GM18861 (cell line): ENCODE measurements at regions not wholly inside any gene's neighbourhood (a gene's known extent, or its start where the extent isn't known, plus 50 kb on each side); places are given as distances from the start of the nearest gene placed in this dataset.
"Not testable (repeated sequence)": the region's sequence is repeated elsewhere in the genome, so short reads cannot be mapped to it uniquely, and the experiment has no call there.

Source experiments
- ATAC-seq: cut with Tn5 transposase; IDR thresholded peaks from one replicate; pipeline ENCODE4 v1.9.1; 2021; ENCODE audit not compliant: unreplicated experiment

DNA sequence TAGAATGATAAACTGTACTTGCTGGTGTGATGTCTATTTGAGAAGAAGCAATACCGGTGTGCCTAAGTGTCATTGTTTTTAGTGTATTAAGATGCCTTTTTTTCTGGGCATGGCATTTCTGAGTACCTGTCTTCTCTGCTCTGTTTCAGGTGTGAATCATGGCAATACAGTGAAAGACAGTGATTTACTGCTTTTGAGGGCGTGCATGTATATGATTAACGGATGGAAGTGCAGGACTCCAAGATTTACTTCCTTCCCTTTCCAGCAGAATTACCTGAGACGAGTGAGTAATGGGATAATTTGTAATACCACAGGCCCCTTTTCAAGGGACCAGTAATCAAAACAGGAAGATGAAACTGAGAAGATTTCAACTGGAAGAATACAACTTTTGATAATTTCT, 315.8 kb downstream of the SOX4 start:
- no peak for ATAC-seq

DNA sequence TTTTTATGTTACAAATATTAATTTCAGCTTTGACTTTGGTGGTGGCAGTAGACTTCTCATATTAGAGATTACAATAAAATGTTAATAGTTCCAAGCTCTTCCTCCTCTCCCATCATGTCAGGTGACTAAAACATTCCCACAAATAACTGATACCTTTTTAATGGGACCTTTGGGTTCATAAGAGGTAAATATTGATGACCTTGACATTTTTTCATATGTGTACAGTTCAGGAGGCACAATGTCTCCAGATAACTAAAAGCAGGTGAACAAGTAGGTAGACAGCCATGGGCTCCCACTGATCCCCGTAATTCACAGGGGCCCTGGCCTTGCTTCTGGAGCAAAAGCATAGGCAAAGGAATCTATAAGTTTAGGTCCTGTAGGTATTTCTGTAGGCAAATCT, 317.7 kb downstream of the SOX4 start:
- no peak for ATAC-seq

- ATAC-seq = no peak
These were observed 318.7 kb downstream of the SOX4 start for GRCh38 chr6:21912151-21912832.

- ATAC-seq = no peak
These were observed 320.8 kb downstream of the SOX4 start for GRCh38 chr6:21914121-21914973.

GRCh38 chr6:21915707-21916260, 322.2 kb downstream of the SOX4 start:
- no peak for ATAC-seq

GRCh38 chr6:21918041-21918440, 324.5 kb downstream of the SOX4 start:
- no peak for ATAC-seq

DNA sequence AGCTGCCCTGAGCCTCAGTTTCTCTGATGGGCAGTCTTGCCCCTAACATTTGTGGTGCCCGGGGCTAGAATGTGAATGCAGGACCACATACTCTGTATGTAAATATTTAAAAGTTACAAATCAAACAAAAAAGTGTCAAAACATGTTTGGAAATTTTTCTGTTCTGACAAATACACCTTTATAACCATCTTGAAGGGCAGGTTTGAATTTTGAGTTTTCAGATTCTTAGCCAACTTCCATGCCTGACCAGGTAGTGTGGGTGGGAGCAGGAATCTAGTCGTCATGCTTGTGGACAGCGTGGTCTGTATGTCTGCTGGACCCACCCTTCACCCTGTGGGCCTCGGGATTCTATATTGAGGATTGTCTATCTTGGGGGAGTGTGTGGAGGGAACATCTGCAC, 325.1 kb downstream of the SOX4 start:
- ATAC-seq = no peak

GRCh38 chr6:21922086-21922485, 328.5 kb downstream of the SOX4 start:
- no peak for ATAC-seq

- no peak for ATAC-seq
These were observed 330.5 kb downstream of the SOX4 start for GRCh38 chr6:21924002-21924401.

GRCh38 chr6:21928827-21929226, 335.3 kb downstream of the SOX4 start:
- ATAC-seq = no peak

DNA sequence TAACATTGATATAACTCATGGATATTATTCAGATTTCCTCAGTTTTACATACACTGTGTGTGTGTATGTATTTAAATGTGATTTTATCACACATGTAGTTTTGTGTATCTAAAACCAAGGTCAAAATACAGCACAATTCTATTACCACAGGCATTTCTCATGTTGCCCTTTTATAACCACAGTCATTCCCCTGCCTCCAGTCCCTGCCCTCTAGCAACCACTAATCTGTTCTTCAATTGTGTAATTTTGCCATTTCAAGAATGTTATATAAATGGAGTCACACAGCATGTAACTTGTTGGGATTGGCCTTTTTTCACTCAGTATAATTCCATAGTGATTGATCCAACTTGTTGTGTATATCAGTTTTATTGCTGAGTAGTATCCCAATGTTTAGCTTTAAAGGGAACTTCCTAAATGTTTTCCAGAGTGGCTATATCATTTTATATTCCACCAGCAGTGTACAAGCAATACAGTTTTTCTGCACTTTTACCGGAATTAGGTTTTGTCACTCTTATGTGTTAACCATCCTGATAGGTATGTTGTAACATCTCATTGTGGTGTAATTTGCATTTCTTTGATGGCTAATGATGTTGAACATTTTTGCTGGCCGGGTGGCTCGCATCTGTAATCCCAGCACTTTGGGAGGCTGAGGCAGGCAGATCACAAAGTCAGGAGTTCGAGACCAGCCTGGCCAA, 338.2 kb downstream of the SOX4 start:
- ATAC-seq = no peak

DNA sequence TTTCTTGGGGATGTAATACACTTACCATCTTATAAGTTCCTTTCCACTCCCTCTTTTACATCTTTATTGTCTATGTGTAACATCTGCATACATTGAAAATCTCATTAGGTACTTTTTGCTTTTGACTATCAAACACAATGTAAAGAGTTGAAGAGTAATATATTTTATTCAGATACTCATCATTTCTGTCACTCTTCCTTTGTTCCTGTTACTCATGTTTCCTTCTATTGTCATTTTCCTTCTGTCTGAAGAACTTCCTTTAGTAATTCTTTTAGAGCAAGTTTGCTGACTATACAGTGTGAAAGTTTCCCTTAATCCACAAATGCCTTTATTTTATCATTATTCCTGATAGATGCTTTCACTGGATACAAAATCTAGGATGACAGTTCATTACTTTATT, 339.8 kb downstream of the SOX4 start:
- no peak for ATAC-seq

DNA sequence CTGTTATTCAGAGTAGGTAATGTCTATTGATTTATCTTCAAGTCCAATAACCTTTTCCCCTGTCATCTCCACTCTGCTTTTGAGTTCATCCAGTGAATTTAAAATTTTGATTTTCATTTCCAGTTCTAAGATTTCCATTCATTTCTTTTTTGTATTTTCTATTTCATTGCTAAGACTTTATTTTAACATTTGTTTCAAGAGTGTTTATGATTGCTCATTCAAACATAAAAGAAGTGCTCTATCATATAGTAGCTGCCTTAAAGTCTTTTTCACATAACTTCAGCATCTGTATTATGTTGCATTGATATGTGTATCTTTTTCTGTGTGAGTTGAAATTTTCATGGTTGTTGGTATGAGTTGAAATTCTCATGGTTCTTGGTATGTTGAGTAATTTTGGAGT, 341.6 kb downstream of the SOX4 start:
- no peak for ATAC-seq

DNA sequence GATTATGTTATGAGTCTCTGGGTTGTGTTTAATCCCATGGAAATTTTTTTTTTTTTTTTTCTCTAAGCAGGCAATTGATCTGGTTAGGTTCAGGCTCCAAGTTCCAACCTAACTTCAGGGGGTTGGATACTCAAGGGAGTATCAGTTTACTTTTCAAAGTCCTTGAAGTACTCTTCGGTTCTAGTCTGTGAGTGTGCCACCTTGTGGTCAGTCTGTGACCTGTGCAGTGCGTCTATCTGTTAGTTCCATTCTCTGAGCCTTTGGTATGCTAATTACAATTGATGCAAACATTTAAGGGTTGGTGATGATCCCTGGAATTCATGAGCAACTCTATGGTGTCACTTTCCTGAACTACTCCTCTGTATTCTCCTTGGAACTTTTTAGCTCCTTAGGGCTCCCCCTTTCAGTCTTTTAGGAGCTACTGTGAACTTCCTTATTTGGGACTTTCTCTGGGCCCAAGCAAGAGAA, 342.0 kb downstream of the SOX4 start:
- peak; percentile 81 for ATAC-seq

- no peak for ATAC-seq
These were observed 343.9 kb downstream of the SOX4 start for GRCh38 chr6:21937466-21937865.

- not testable (repeated sequence) for ATAC-seq
These were observed 345.5 kb downstream of the SOX4 start for GRCh38 chr6:21939066-21939465.

DNA sequence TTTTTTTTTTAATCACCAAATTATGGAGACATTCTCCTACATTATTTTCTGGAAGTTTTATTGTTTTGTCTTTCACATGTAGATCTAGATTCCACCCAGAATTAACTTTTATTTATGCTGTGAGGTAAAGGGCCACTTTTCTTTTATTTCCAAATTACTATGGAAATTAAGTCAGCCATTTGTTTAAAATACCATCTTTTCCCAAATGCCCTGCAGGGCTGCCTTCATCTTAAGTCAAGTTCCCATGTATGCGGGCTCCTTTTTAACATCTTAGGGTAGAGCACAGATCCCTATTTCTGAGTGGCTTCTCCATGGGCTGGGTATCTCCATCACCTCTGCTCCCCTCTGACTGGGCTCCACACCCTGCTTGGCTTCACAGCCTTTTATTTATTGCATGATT, 348.4 kb downstream of the SOX4 start:
- no peak for ATAC-seq

- ATAC-seq = no peak
These were observed 349.3 kb downstream of the SOX4 start for GRCh38 chr6:21942897-21943296.

DNA sequence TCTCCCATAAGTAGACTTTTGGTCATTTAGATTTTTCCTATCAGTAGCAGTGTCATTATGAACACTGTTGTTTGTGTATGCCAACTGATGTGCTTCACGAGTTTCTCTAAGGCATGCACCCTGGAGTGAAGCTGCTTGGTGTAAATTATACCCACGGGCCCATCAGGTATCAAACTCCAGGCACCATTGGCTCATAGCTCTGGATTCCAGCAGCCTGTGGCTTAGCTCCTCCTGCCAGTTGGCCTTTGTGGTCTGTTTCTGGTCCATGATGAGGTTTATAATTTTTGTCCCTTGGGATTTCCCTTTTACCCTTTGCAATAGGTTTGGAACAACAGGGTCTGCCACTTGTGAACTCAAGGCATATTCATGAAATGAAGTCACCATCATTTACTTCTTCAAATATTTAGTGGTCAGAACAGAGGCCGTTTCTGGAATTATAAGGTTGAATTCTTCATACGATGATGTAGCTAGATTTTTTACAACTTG, 350.5 kb downstream of the PRL start:
- no peak for ATAC-seq

- ATAC-seq = not testable (repeated sequence)
These were observed 349.6 kb downstream of the PRL start for GRCh38 chr6:21947227-21947626.

GRCh38 chr6:21947731-21948386, 349.0 kb downstream of the PRL start:
- ATAC-seq = no peak
